ENCODE measurements at regions not wholly inside any gene's neighbourhood (a gene's known extent, or its start where the extent isn't known, plus 50 kb on each side); places are given as distances from the start of the nearest gene placed in this dataset.

DNA sequence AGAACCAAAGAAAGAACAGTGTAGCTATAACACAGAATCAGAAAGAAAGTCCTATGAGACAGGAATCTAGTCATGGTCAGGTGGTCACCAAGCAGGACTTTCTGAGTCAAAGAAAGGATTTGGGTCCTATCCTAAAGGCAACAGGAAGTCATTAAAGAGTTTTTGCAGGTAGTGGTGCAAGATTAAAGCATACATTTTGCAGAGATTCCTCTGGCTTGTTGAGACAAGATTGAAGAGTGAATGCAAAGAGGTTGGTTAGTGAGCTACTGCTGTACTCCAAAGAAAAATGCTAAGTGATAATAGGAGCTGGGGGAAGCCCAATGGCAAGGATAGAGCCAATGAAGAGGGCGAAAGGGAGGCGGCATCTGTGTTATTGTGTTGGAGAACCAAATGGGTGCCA is 300.5 kb upstream of the KIF2A start:
- H4K20me1 ChIP-seq (replicated peaks; ENCODE audit: control insufficient read depth, extremely low read depth, insufficient read depth, low read length), result no peaks in the 10 kb centered on the region
- dilution Hi-C loops (cut with MboI; ENCODE audit: extremely low pct_ligation_motif_present, low sequenced_read_pairs), result no loop called here

More for the DNA sequence above, 300.5 kb upstream of the KIF2A start:
- no peaks in the 10 kb centered on the region for H3K9me1 ChIP-seq (replicated peaks; ENCODE audit: control insufficient read depth, extremely low read depth, insufficient read depth, low read length)
- no peaks in the 10 kb centered on the region for H3K27me3 ChIP-seq (ENCODE audit: control insufficient read depth in 2 of 2, insufficient read depth in 2 of 2, low read length in 2 of 2)
- H3K36me3 ChIP-seq (ENCODE audit: control insufficient read depth in 2 of 2, extremely low read depth in 1 of 2, insufficient read depth in 2 of 2, low read length in 2 of 2), result no peaks in the 10 kb centered on the region
- no peak for DNase-seq (ENCODE audit: low read depth, low spot score)
- H2AFZ ChIP-seq (ENCODE audit: low read depth, low read length), result no peak overlapping the region
- no peak overlapping the region for H3K9ac ChIP-seq (replicated peaks; ENCODE audit: extremely low read depth, insufficient read depth, low read length)
- no peaks in the 10 kb centered on the region for H3K4me1 ChIP-seq (ENCODE audit: control insufficient read depth, extremely low read depth, insufficient read depth, low read length)
- no peaks in the 10 kb centered on the region for H3K9me3 ChIP-seq (replicated peaks; ENCODE audit: control insufficient read depth, insufficient read depth, low read length)
- no peak overlapping the region for H3K27ac ChIP-seq (ENCODE audit: insufficient read depth, low read depth, low read length)
- BruUV-seq (replicated peaks), result no TSS peak
- H3K4me2 ChIP-seq (ENCODE audit: insufficient read depth, low read length), result no peak overlapping the region
- TF ChIP-seq MYC (IDR thresholded peaks at IDR 0.05; ENCODE audit: low read depth, low read length) (no peak), CTCF (IDR thresholded peaks at IDR 0.05; ENCODE audit: extremely low read depth in 1 of 2, insufficient read depth in 1 of 2, low read depth in 1 of 2, low read length in 2 of 2) (no peak), POLR2AphosphoS5 (IDR thresholded peaks at IDR 0.05; ENCODE audit: insufficient read depth, low read depth, low read length) (no peak), POLR2A (IDR thresholded peaks at IDR 0.05; ENCODE audit: low read depth, low read length) (no peak), JUN (IDR thresholded peaks at IDR 0.05; ENCODE audit: borderline replicate concordance, insufficient read depth, insufficient read length, low read depth) (no peak), FOS (IDR thresholded peaks at IDR 0.05; ENCODE audit: borderline replicate concordance, insufficient read depth, low read length) (no peak), GATA2 (IDR thresholded peaks at IDR 0.05; ENCODE audit: insufficient read depth, insufficient read length, low read depth, low read length) (no peak), EZH2 (IDR thresholded peaks at IDR 0.05; ENCODE audit: borderline replicate concordance, low read depth, low read length, severe bottlenecking) (no peak)
- TF ChIP-seq, protein P1, sequence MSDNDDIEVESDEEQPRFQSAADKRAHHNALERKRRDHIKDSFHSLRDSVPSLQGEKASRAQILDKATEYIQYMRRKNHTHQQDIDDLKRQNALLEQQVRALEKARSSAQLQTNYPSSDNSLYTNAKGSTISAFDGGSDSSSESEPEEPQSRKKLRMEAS (IDR thresholded peaks at IDR 0.05; ENCODE audit: insufficient read depth, insufficient read length), result no peak
- CTCF ChIA-PET, result no interaction called here
- POLR2A ChIA-PET, result no interaction called here
- no peak overlapping the region for H3K4me3 ChIP-seq (replicated peaks in 1 of 3; ENCODE audit: insufficient read depth in 1 of 3, low read depth in 1 of 3, low read length in 3 of 3)
- intact Hi-C loops (cut with micrococcal nuclease), result no loop called here
- no peak for FAIRE-seq
- H3K79me2 ChIP-seq (ENCODE audit: control insufficient read depth, insufficient read depth, low read length), result no peaks in the 10 kb centered on the region
